Stomach (tissue), 8 donors: ENCODE measurements at regions not wholly inside any gene's neighbourhood (a gene's known extent, or its start where the extent isn't known, plus 50 kb on each side); places are given as distances from the start of the nearest gene placed in this dataset.

Source experiments
- DNase-seq, 2 donors: peaks; one replicate each; pipeline versions ENCODE4 v3.0.0 to v3.0.0-alpha.2; 2013 to 2019
- H3K27ac ChIP-seq, 5 donors: fragments of 200-600 bp in 4 of 5; sonication (generic) in 4 of 5; one replicate each; pipeline ENCODE4 v1.5.1; 2013 to 2019; ENCODE audit warnings: mild to moderate bottlenecking in 1 of 5, moderate library complexity in 1 of 5
- H3K27me3 ChIP-seq, 3 donors: fragments of 200-600 bp; sonication (generic); one replicate each; pipeline ENCODE4 v1.5.1; 2017 to 2019; ENCODE audit warnings: mixed run types in 1 of 3
- H3K36me3 ChIP-seq, 4 donors: fragments of 200-600 bp; sonication (generic); 1 replicate in 3 of 4; 2 replicates in 1 of 4; pipeline ENCODE4 v1.5.1; 2016 to 2019
- H3K4me1 ChIP-seq, 4 donors: fragments of 200-600 bp; sonication (generic); one replicate each; pipeline ENCODE4 v1.5.1; 2016 to 2019
- H3K4me3 ChIP-seq, 4 donors: fragments of 200-600 bp; sonication (generic) in 3 of 4; one replicate each; pipeline ENCODE4 v1.5.1; 2016 to 2019; ENCODE audit warnings: mild to moderate bottlenecking in 1 of 4
- H3K9me3 ChIP-seq, 4 donors: fragments of 200-600 bp; sonication (generic); one replicate each; pipeline ENCODE4 v1.5.1; 2016 to 2019
- CTCF ChIP-seq, 7 experiments: fragments of 450-650 bp in 4 of 7; fragments of 200-600 bp in 3 of 7; sonication (generic) in 3 of 7; IDR thresholded peaks; one replicate each; pipeline ENCODE4 v1.5.1; 2016 to 2019; ENCODE audit warnings: antibody characterized with exemption in 7 of 7, control low read depth in 2 of 7, mild to moderate bottlenecking in 1 of 7
- EP300 ChIP-seq: sonication (generic); formaldehyde crosslinking; IDR thresholded peaks from one replicate; pipeline ENCODE4 v1.6.1; 2017; ENCODE audit warnings: antibody characterized with exemption
- POLR2A ChIP-seq, 4 donors: fragments of 450-650 bp; IDR thresholded peaks; one replicate each; pipeline ENCODE4 v1.6.1; 2016; ENCODE audit warnings: antibody characterized with exemption in 4 of 4, control low read depth in 2 of 4, mild to moderate bottlenecking in 1 of 4, moderate library complexity in 1 of 4
- POLR2AphosphoS5 ChIP-seq, 3 donors: sonication (generic); formaldehyde crosslinking; IDR thresholded peaks; one replicate each; pipeline ENCODE4 v1.6.1; 2016; ENCODE audit warnings: antibody characterized with exemption in 3 of 3
- WGBS, 5 donors: extraction: QIAGEN DNeasy Blood & Tissue Kit in 3 of 5; methylation state at CpG; one replicate each; pipeline versions ENCODE4 v1.1.5 to v1.1.7; 2013 to 2018; 5-methylcytosine and 5-hydroxymethylcytosine counted together
- intact Hi-C: fragments of 100-400 bp; cut with DNase I; formaldehyde crosslinking; loops from one replicate; pipeline ENCODE4 v1.15.1; 2023; ENCODE audit warnings: low total_unique reads
- donor health status: healthy with polysubstance abuse.
- donor health status: Bipolar disorder and iron deficiency.
- donor health status: healthy.

GRCh38 chr3:153704115-153704514 is 417.1 kb upstream of the ARHGEF26 start:
- no peak for DNase-seq
- intact Hi-C loops = no loop called here
- no peaks in the 10 kb centered on the region for H3K27me3 ChIP-seq
- H3K4me1 ChIP-seq = no peaks in the 10 kb centered on the region
- H3K27ac ChIP-seq = no peak overlapping the region
- no peaks in the 10 kb centered on the region for H3K9me3 ChIP-seq
- no peaks in the 10 kb centered on the region for H3K36me3 ChIP-seq
- 39 to 73% (median 67%) methylated on average over 1 of the region's 1 CpG for WGBS, 5 donors
- no peak overlapping the region for H3K4me3 ChIP-seq
- TF ChIP-seq EP300 = no peak
- TF ChIP-seq POLR2AphosphoS5 (IDR thresholded peaks at IDR 0.05) = no peak
- no peak for TF ChIP-seq CTCF (IDR thresholded peaks at IDR 0.05)

DNA sequence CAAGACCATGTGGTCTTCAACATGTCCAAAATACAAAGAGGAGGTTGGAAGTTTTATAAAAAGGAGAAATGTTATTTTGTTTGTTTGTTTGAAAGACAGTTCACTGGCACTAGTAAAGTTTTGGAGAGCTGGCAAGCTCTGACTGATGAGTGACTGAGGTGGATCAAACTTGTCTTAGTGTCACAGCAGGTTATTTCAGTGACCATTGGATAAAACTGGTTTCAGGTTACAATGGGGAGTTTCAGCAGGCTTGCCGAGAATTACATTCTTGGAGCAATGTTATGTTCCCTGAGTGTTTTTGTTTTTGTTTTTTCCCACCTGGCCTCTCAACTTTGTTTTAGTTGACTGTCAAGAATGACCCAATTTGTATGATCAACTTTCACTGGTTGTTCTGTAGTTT is 414.5 kb upstream of the ARHGEF26 start:
- 27 to 88% (median 41%) methylated on average over 1 of the region's 1 CpG for WGBS, 5 donors
- TF ChIP-seq EP300 (no peak), CTCF (IDR thresholded peaks at IDR 0.05) (no peak), POLR2AphosphoS5 (IDR thresholded peaks at IDR 0.05) (no peak), POLR2A (IDR thresholded peaks at IDR 0.05) (no peak)

DNA sequence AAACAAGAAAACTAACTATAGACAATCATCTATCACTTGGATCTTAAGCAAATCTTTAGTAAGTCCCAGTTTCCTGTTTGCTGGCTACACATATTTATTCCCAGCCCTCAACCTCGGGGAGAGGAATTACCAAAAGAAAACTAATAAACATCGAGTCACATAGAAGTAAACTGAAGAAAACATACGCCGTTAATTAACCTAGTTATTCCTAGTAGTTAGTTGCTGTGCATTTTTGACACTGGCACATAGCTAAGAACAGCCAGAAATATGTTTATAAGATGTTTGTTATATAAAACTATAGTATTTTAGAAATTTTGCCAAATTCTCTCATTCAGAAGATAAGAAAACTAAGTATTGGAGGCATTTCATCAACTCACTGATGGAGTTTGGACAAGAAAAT is 407.2 kb upstream of the ARHGEF26 start:
- WGBS, 5 donors = 60 to 71% (median 66%) methylated on average over 4 of the region's 4 CpGs
- Histone ChIP-seq H3K4me3 (no peak overlapping the region), H3K27ac (no peak overlapping the region), H3K4me1 (no peaks in the 10 kb centered on the region), H3K36me3 (no peaks in the 10 kb centered on the region), H3K9me3 (peaks cover 0 to 4% (median 3%) of the 10 kb centered on the region in 4 donors), H3K27me3 (no peaks in the 10 kb centered on the region)
- TF ChIP-seq EP300 = no peak
- TF ChIP-seq CTCF (IDR thresholded peaks at IDR 0.05) = no peak
- no peak for TF ChIP-seq POLR2A (IDR thresholded peaks at IDR 0.05)
- TF ChIP-seq POLR2AphosphoS5 (IDR thresholded peaks at IDR 0.05) = no peak
- DNase-seq = no peak
- intact Hi-C loops = no loop called here

More for the DNA sequence above, 414.5 kb upstream of the ARHGEF26 start:
- intact Hi-C loops = no loop called here
- peaks cover 0 to 4% (median 3%) of the 10 kb centered on the region in 4 donors for H3K9me3 ChIP-seq
- DNase-seq = no peak
- H3K27ac ChIP-seq = no peak overlapping the region
- H3K4me1 ChIP-seq = no peaks in the 10 kb centered on the region
- no peak overlapping the region for H3K4me3 ChIP-seq
- H3K36me3 ChIP-seq = no peaks in the 10 kb centered on the region
- H3K27me3 ChIP-seq = no peaks in the 10 kb centered on the region

GRCh38 chr3:153714588-153715290 is 406.5 kb upstream of the ARHGEF26 start:
- intact Hi-C loops = no loop called here
- 68 to 77% (median 72%) methylated on average over 1 of the region's 1 CpG for WGBS, 5 donors
- H3K4me3 ChIP-seq = no peak overlapping the region
- H3K36me3 ChIP-seq = no peaks in the 10 kb centered on the region
- H3K9me3 ChIP-seq = peaks cover 0 to 4% (median 3%) of the 10 kb centered on the region in 4 donors
- H3K4me1 ChIP-seq = no peaks in the 10 kb centered on the region
- no peaks in the 10 kb centered on the region for H3K27me3 ChIP-seq
- TF ChIP-seq POLR2AphosphoS5 (IDR thresholded peaks at IDR 0.05) = no peak
- no peak for TF ChIP-seq EP300
- no peak for TF ChIP-seq POLR2A (IDR thresholded peaks at IDR 0.05)
- no peak for TF ChIP-seq CTCF (IDR thresholded peaks at IDR 0.05)
- H3K27ac ChIP-seq = no peak overlapping the region
- DNase-seq = no peak
